IMR-90 (cell line): ENCODE measurements at regions not wholly inside any gene's neighbourhood (a gene's known extent, or its start where the extent isn't known, plus 50 kb on each side); places are given as distances from the start of the nearest gene placed in this dataset.

Experiments used
- ATAC-seq: fragments of 200-7000 bp; cut with Tn5 transposase; 2 replicates; pipeline ENCODE4 v1.9.1; 2020; ENCODE audit warnings: low read depth, mild to moderate bottlenecking, moderate library complexity
- BruUV-seq: library from RNA; stranded (reverse); fragments of 400-500 nt; replicated peaks from 2 replicates; lab custom pipeline; 2021; lab: Mats Ljungman, UMichigan
- CTCF ChIA-PET: fragments of 300-600 bp; formaldehyde crosslinking; extraction: SDS; loops from one replicate; lab custom pipeline; 2021; ENCODE audit warnings: antibody characterized with exemption; lab: Yijun Ruan, JAX
- POLR2A ChIA-PET: fragments of 300-600 bp; sonication (Branson Sonifier 250); formaldehyde crosslinking; loops from one replicate; lab custom pipeline; 2022; ENCODE audit warnings: antibody characterized with exemption; ENCODE audit not compliant: unreplicated experiment; lab: Charles Lee
- DNase-seq: peaks from one replicate; pipeline ENCODE4 v3.0.0; 2013
- H2AFZ ChIP-seq: replicated peaks from 2 replicates; pipeline ENCODE3; 2013; ENCODE audit warnings: low read length, mild to moderate bottlenecking; ENCODE audit not compliant: poor library complexity
- H2AK5ac ChIP-seq: 2 replicates; pipeline ENCODE4 v1.6.1; 2013; ENCODE audit warnings: low read depth, low read length, inconsistent platforms
- H2AK9ac ChIP-seq: replicated peaks from 2 replicates; pipeline ENCODE3; 2013; ENCODE audit warnings: mild to moderate bottlenecking, low read depth, low read length, moderate library complexity; ENCODE audit not compliant: poor library complexity
- H2BK120ac ChIP-seq: 2 replicates; pipeline ENCODE4 v1.6.1; 2013; ENCODE audit warnings: low read depth, low read length, inconsistent platforms
- H2BK15ac ChIP-seq: 3 replicates; pipeline ENCODE4 v1.6.1; 2013; ENCODE audit warnings: low read depth, low read length, inconsistent platforms
- H2BK20ac ChIP-seq: 2 replicates; pipeline ENCODE4 v1.6.1; 2013; ENCODE audit warnings: low read depth, mild to moderate bottlenecking, inconsistent platforms, low read length, moderate library complexity
- H2BK5ac ChIP-seq: 2 replicates; pipeline ENCODE4 v1.6.1; 2013; ENCODE audit warnings: mild to moderate bottlenecking, low read depth, low read length, inconsistent platforms; ENCODE audit not compliant: poor library complexity, severe bottlenecking
- H3K14ac ChIP-seq: replicated peaks from 2 replicates; pipeline ENCODE4 v1.6.1; 2013; ENCODE audit warnings: low read depth, low read length, inconsistent platforms
- H3K18ac ChIP-seq: 2 replicates; pipeline ENCODE4 v1.6.1; 2013; ENCODE audit warnings: low read depth, low read length, control low read depth
- H3K23ac ChIP-seq: 2 replicates; pipeline ENCODE4 v1.6.1; 2013; ENCODE audit warnings: low read depth, low read length, inconsistent platforms
- H3K27ac ChIP-seq: 2 replicates; pipeline ENCODE4 v1.5.1; 2013; ENCODE audit warnings: mild to moderate bottlenecking, control low read depth, low read length; ENCODE audit not compliant: insufficient read depth
- H3K27me3 ChIP-seq: 2 replicates; pipeline ENCODE4 v1.6.1; 2013; ENCODE audit warnings: low read length; ENCODE audit not compliant: control insufficient read depth, insufficient read depth
- H3K36me3 ChIP-seq: 2 replicates; pipeline ENCODE4 v1.6.1; 2013; ENCODE audit warnings: low read length, mixed read lengths; ENCODE audit not compliant: control insufficient read depth, insufficient read depth
- H3K4ac ChIP-seq: 2 replicates; pipeline ENCODE4 v1.6.1; 2013; ENCODE audit warnings: low read depth, low read length, inconsistent platforms
- H3K4me1 ChIP-seq: 2 replicates; pipeline ENCODE4 v1.6.1; 2013; ENCODE audit warnings: low read length, mixed read lengths; ENCODE audit not compliant: control insufficient read depth, insufficient read depth
- H3K4me2 ChIP-seq: 2 replicates; pipeline ENCODE4 v1.6.1; 2013; ENCODE audit warnings: low read depth, mild to moderate bottlenecking, control low read depth, low read length, moderate library complexity
- H3K4me3 ChIP-seq: 2 replicates; pipeline ENCODE4 v1.5.1; 2013; ENCODE audit warnings: low read depth, mild to moderate bottlenecking, control low read depth, low read length, moderate library complexity; ENCODE audit not compliant: insufficient read depth
- H3K56ac ChIP-seq: 2 replicates; pipeline ENCODE4 v1.6.1; 2013; ENCODE audit warnings: low read length, inconsistent platforms; ENCODE audit not compliant: insufficient read depth; ENCODE audit errors: extremely low read depth
- H3K79me1 ChIP-seq, 2 experiments: 2 replicates each; pipeline ENCODE4 v1.6.1; 2013; ENCODE audit warnings: low read length in 2 of 2, inconsistent platforms in 1 of 2, low read depth in 1 of 2
- H3K9ac ChIP-seq: 2 replicates; pipeline ENCODE4 v1.6.1; 2013; ENCODE audit warnings: low read depth, low read length, control low read depth
- H3K9me1 ChIP-seq: 2 replicates; pipeline ENCODE4 v1.6.1; 2013; ENCODE audit warnings: low read length, inconsistent platforms; ENCODE audit not compliant: insufficient read depth
- H3K9me3 ChIP-seq: 2 replicates; pipeline ENCODE4 v1.6.1; 2013; ENCODE audit warnings: low read length; ENCODE audit not compliant: control insufficient read depth, insufficient read depth
- H4K20me1 ChIP-seq: 2 replicates; pipeline ENCODE4 v1.6.1; 2013; ENCODE audit warnings: low read length, inconsistent platforms; ENCODE audit not compliant: insufficient read depth
- H4K5ac ChIP-seq: 2 replicates; pipeline ENCODE4 v1.6.1; 2013; ENCODE audit warnings: mild to moderate bottlenecking, low read depth, low read length, control low read depth
- H4K8ac ChIP-seq, 2 experiments: 2 replicates each; pipeline ENCODE4 v1.6.1; 2013; ENCODE audit warnings: low read depth in 2 of 2, low read length in 2 of 2, control low read depth in 1 of 2, inconsistent platforms in 1 of 2
- H4K91ac ChIP-seq: 2 replicates; pipeline ENCODE4 v1.6.1; 2013; ENCODE audit warnings: low read depth, low read length, inconsistent platforms; ENCODE audit not compliant: insufficient read depth
- BHLHE40 ChIP-seq: fragments of 150-350 bp; IDR thresholded peaks from 2 replicates; pipeline ENCODE4 v1.6.1; 2016; ENCODE audit warnings: mild to moderate bottlenecking, low read depth, low read length
- CEBPB ChIP-seq: IDR thresholded peaks from 2 replicates; pipeline ENCODE4 v1.6.1; 2012; ENCODE audit warnings: low read depth, low read length, improper control_type of control experiment
- MAFK ChIP-seq: IDR thresholded peaks from 2 replicates; pipeline ENCODE4 v1.6.1; 2012; ENCODE audit warnings: low read depth, low read length, improper control_type of control experiment
- MXI1 ChIP-seq: IDR thresholded peaks from 2 replicates; pipeline ENCODE4 v1.6.1; 2012; ENCODE audit warnings: low read depth, mild to moderate bottlenecking, low read length, moderate library complexity, borderline replicate concordance
- NFE2L2 ChIP-seq: fragments of 150-350 bp; IDR thresholded peaks from 2 replicates; pipeline ENCODE4 v1.6.1; 2016; ENCODE audit warnings: low read depth, mild to moderate bottlenecking, low read length
- POLR2A ChIP-seq: IDR thresholded peaks from 2 replicates; pipeline ENCODE4 v1.6.1; 2012; ENCODE audit warnings: mild to moderate bottlenecking, low read depth, low read length
- RAD21 ChIP-seq: IDR thresholded peaks from 2 replicates; pipeline ENCODE4 v1.6.1; 2012; ENCODE audit warnings: low read length, improper control_type of control experiment
- RCOR1 ChIP-seq: IDR thresholded peaks from 2 replicates; pipeline ENCODE4 v1.6.1; 2012; ENCODE audit warnings: mild to moderate bottlenecking, low read length, improper control_type of control experiment; ENCODE audit not compliant: insufficient replicate concordance
- RFX5 ChIP-seq: IDR thresholded peaks from 2 replicates; pipeline ENCODE4 v1.8.0; 2012; ENCODE audit warnings: low read depth, mild to moderate bottlenecking, low read length, moderate library complexity
- SMC3 ChIP-seq: fragments of 150-350 bp; IDR thresholded peaks from 2 replicates; pipeline ENCODE4 v1.6.1; 2016; ENCODE audit warnings: low read depth, mild to moderate bottlenecking, antibody characterized with exemption, low read length, moderate library complexity
- WGBS, 2 experiments: methylation state at CpG; one replicate each; pipeline versions ENCODE4 v1.1.5 to v1.1.7; 2013; ENCODE audit warnings: missing lambda C conversion rate in 2 of 2; ENCODE audit not compliant: insufficient read length in 1 of 2; ENCODE audit errors: extremely low coverage in 2 of 2; 5-methylcytosine and 5-hydroxymethylcytosine counted together
- dilution Hi-C: fragments of 300-500 bp; cut with HindIII; formaldehyde crosslinking; loops from one replicate; pipeline ENCODE4 v1.14.3; 2018; ENCODE audit warnings: low sequenced_read_pairs; ENCODE audit not compliant: unreplicated experiment
- in situ Hi-C: fragments of 300-500 bp; cut with MboI; formaldehyde crosslinking; loops from 3 replicates; pipeline ENCODE4 v1.14.3; 2019; ENCODE audit warnings: low sequenced_read_pairs, inconsistent platforms, mixed read lengths
- intact Hi-C: fragments of 100-400 bp; cut with micrococcal nuclease; formaldehyde crosslinking; loops from 2 replicates; pipeline ENCODE4 v1.10.0; 2022
- TF ChIP-seq, protein P1 (sequence below): conservative IDR thresholded peaks from 2 replicates; pipeline ENCODE4 v1.5.1; 2012; ENCODE audit warnings: mild to moderate bottlenecking, low read depth, low read length, improper control_type of control experiment
- TF ChIP-seq, protein P2 (sequence below): fragments of 150-350 bp; IDR thresholded peaks from 2 replicates; pipeline ENCODE4 v1.6.1; 2017; ENCODE audit warnings: mild to moderate bottlenecking, antibody characterized with exemption, low read length, low read depth

DNA sequence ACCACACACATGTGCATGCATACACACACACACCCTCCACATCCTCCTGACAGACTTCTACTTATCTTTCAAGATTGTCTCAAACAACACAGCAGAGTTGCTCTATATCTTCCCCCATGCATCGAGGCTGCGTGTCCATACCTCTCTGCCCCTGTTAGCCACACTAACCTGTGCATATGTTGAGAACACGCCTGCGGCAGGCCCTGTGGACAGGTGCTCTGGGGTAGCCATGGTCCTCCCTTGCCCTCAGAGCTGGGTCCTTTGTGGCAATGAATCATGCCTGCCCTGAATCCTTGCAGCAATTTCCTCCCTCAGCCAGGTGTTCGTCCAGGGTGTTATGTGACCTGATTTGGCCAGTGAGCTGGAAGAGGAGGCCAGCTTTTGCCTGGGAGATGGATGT lies 213.3 kb downstream of the KATNAL1 start:
- BruUV-seq: no TSS peak
- Histone ChIP-seq H4K5ac (no peak overlapping the region), H4K20me1 (no peaks in the 10 kb centered on the region), H3K9me1 (no peaks in the 10 kb centered on the region; the same call in 1 of the 2 replicates), H3K14ac (no peak overlapping the region), H2AK5ac (no peak overlapping the region), H4K91ac (no peak overlapping the region), H2BK20ac (no peak overlapping the region), H2AK9ac (no peak overlapping the region), H3K4me3 (no peak overlapping the region), H2BK5ac (no peak overlapping the region), H3K79me1 (no peaks in the 10 kb centered on the region), H3K4me2 (no peak overlapping the region), H3K18ac (no peak overlapping the region), H3K9me3 (no peaks in the 10 kb centered on the region; the same call in 1 of the 2 replicates), H3K4me1 (no peaks in the 10 kb centered on the region), H3K23ac (no peak overlapping the region), H3K56ac (no peak overlapping the region), H3K27ac (no peak overlapping the region), H3K27me3 (peaks cover 17% of the 10 kb centered on the region), H3K36me3 (no peaks in the 10 kb centered on the region), H2BK120ac (no peak overlapping the region), H4K8ac (no peak overlapping the region), H3K4ac (no peak overlapping the region), H2AFZ (no peak overlapping the region), H2BK15ac (no peak overlapping the region), H3K9ac (no peak overlapping the region)
- intact Hi-C loops (no loop called here), dilution Hi-C loops (no loop called here), in situ Hi-C loops (no loop called here)
- DNase-seq (no peak), ATAC-seq (no peak)
- CTCF ChIA-PET: no interaction called here
- TF ChIP-seq CEBPB (no peak), RAD21 (no peak), RCOR1 (no peak), POLR2A (no peak), MAFK (no peak), RFX5 (no peak), NFE2L2 (no peak), SMC3 (no peak), BHLHE40 (no peak), MXI1 (no peak)
- TF ChIP-seq, protein P1, sequence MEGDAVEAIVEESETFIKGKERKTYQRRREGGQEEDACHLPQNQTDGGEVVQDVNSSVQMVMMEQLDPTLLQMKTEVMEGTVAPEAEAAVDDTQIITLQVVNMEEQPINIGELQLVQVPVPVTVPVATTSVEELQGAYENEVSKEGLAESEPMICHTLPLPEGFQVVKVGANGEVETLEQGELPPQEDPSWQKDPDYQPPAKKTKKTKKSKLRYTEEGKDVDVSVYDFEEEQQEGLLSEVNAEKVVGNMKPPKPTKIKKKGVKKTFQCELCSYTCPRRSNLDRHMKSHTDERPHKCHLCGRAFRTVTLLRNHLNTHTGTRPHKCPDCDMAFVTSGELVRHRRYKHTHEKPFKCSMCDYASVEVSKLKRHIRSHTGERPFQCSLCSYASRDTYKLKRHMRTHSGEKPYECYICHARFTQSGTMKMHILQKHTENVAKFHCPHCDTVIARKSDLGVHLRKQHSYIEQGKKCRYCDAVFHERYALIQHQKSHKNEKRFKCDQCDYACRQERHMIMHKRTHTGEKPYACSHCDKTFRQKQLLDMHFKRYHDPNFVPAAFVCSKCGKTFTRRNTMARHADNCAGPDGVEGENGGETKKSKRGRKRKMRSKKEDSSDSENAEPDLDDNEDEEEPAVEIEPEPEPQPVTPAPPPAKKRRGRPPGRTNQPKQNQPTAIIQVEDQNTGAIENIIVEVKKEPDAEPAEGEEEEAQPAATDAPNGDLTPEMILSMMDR: no peak
- TF ChIP-seq, protein P2, sequence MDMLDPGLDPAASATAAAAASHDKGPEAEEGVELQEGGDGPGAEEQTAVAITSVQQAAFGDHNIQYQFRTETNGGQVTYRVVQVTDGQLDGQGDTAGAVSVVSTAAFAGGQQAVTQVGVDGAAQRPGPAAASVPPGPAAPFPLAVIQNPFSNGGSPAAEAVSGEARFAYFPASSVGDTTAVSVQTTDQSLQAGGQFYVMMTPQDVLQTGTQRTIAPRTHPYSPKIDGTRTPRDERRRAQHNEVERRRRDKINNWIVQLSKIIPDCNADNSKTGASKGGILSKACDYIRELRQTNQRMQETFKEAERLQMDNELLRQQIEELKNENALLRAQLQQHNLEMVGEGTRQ: no peak
- 80% methylated on average over 1 of the region's 5 CpGs; no CpG with 5 or more reads in 1 of the 2 experiments for WGBS, 2 experiments
- POLR2A ChIA-PET: no interaction called here
